Body of pancreas (tissue), 4 donors: ENCODE measurements at regions not wholly inside any gene's neighbourhood (a gene's known extent, or its start where the extent isn't known, plus 50 kb on each side); places are given as distances from the start of the nearest gene placed in this dataset.

Experiments used
- POLR2A ChIP-seq, 3 donors: fragments of 450-650 bp; IDR thresholded peaks; one replicate each; pipeline ENCODE4 v1.6.1; 2016; ENCODE audit warnings: antibody characterized with exemption in 3 of 3, mild to moderate bottlenecking in 2 of 3
- TF ChIP-seq, protein P1 (sequence below), 7 experiments: fragments of 450-650 bp in 4 of 7; fragments of 200-600 bp in 3 of 7; sonication (generic) in 3 of 7; IDR thresholded peaks; one replicate each; pipeline ENCODE4 v1.5.1; 2016 to 2019; ENCODE audit warnings: antibody characterized with exemption in 7 of 7

DNA sequence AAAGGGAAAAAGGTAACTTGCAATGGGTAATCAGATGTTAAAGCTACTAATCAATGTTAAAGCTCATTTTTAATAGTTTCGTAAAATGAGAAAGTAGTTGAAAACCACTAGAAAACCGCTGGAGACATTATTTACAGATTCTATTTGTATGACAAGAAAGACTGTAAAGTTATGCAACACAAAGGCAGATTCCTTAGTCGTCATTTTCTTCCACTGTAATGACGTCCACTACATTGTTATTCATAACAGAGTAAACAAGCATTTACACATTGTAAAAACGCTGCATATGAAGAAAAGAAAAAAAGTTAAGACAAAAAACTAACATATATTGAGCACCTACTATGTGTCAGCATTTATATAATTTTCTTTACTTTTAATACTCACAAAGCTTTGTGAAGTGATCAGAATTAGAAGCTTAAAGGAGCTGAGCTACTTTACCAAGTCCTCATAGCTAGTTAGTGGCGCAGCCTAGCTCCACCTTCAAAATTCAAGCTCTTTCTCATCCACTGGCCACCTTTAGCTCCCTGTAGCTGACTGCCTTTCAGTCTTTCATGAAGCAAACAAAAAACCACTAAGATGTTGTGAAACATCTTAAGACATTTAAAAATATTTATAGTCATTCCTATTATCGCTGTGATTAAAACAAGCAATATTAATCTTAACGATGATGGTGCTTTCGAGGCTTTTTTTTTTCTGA, 100.1 kb upstream of the CDIN1 start:
- TF ChIP-seq, protein P1, sequence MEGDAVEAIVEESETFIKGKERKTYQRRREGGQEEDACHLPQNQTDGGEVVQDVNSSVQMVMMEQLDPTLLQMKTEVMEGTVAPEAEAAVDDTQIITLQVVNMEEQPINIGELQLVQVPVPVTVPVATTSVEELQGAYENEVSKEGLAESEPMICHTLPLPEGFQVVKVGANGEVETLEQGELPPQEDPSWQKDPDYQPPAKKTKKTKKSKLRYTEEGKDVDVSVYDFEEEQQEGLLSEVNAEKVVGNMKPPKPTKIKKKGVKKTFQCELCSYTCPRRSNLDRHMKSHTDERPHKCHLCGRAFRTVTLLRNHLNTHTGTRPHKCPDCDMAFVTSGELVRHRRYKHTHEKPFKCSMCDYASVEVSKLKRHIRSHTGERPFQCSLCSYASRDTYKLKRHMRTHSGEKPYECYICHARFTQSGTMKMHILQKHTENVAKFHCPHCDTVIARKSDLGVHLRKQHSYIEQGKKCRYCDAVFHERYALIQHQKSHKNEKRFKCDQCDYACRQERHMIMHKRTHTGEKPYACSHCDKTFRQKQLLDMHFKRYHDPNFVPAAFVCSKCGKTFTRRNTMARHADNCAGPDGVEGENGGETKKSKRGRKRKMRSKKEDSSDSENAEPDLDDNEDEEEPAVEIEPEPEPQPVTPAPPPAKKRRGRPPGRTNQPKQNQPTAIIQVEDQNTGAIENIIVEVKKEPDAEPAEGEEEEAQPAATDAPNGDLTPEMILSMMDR (IDR thresholded peaks at IDR 0.05), result no peak
- no peak for TF ChIP-seq POLR2A (IDR thresholded peaks at IDR 0.05)
